ENCODE measurements at regions not wholly inside any gene's neighbourhood (a gene's known extent, or its start where the extent isn't known, plus 50 kb on each side); places are given as distances from the start of the nearest gene placed in this dataset.
A peak's percentile ranks its signal among the peaks of the same experiment; 100 is the strongest.

GRCh38 chr7:36021367-36021766, 131.7 kb upstream of the EEPD1 start:
- no peak overlapping the region for H2BK5ac ChIP-seq (ENCODE audit: low read length)
- H3K9ac ChIP-seq (ENCODE audit: low read depth, low read length, poor library complexity), result no peak overlapping the region
- no peak overlapping the region for H3K4me2 ChIP-seq (ENCODE audit: insufficient read depth, low read length, poor library complexity, severe bottlenecking)
- no peak overlapping the region for H3K4ac ChIP-seq (ENCODE audit: low read length)
- peaks cover 0 to 9% (median 0%) of the 10 kb centered on the region in 3 experiments for H3K27me3 ChIP-seq (ENCODE audit: control insufficient read depth in 3 of 3, insufficient read depth in 3 of 3, low read depth in 1 of 3, low read length in 3 of 3)
- no peak overlapping the region for H3K27ac ChIP-seq (replicated peaks; ENCODE audit: low read length)
- no peaks in the 10 kb centered on the region for H3K36me3 ChIP-seq (replicated peaks in 1 of 2; ENCODE audit: control insufficient read depth in 2 of 2, insufficient read depth in 2 of 2, low read length in 2 of 2)
- no peak for DNase-seq (ENCODE audit: low spot score)
- H4K91ac ChIP-seq (ENCODE audit: low read depth, low read length, poor library complexity), result no peak overlapping the region
- no peaks in the 10 kb centered on the region for H3K79me1 ChIP-seq (ENCODE audit: low read depth, low read length)
- H3K14ac ChIP-seq (ENCODE audit: low read length), result no peak overlapping the region
- no peaks in the 10 kb centered on the region for H3K9me3 ChIP-seq (replicated peaks in 1 of 2; ENCODE audit: control insufficient read depth in 2 of 2, insufficient read depth in 1 of 2, low read depth in 1 of 2, low read length in 2 of 2)
- no peak overlapping the region for H3K18ac ChIP-seq (ENCODE audit: low read length)
- WGBS, 2 donors (ENCODE audit: extremely low coverage in 2 of 2, insufficient read length in 2 of 2, insufficient replicate concordance in 1 of 2), result no CpG with 5 or more reads among the region's 5 CpGs
- no peak overlapping the region for H2BK120ac ChIP-seq (ENCODE audit: low read depth, low read length)
- H2AFZ ChIP-seq (ENCODE audit: low read length), result no peak overlapping the region
- peak overlapping the region; percentile 65 for H2BK12ac ChIP-seq (ENCODE audit: low read length)
- no peak overlapping the region for H4K8ac ChIP-seq (ENCODE audit: low read depth, low read length)
- H2AK5ac ChIP-seq (ENCODE audit: low read depth, low read length), result peak overlapping the region; percentile 36
- no peaks in the 10 kb centered on the region for H3K4me1 ChIP-seq (ENCODE audit: control insufficient read depth in 2 of 2, insufficient read depth in 1 of 2, low read depth in 1 of 2, low read length in 2 of 2)
- no peak overlapping the region for H3K23ac ChIP-seq (ENCODE audit: low read depth, low read length, poor library complexity)
- H2BK15ac ChIP-seq (ENCODE audit: low read length), result no peak overlapping the region
- no peak overlapping the region for H3K4me3 ChIP-seq (ENCODE audit: low read length in 2 of 2)

GRCh38 chr7:36021917-36022550, 131.0 kb upstream of the EEPD1 start:
- no peak overlapping the region for H2AFZ ChIP-seq (ENCODE audit: low read length)
- peak overlapping the region; percentile 61 for H3K18ac ChIP-seq (ENCODE audit: low read length)
- no peak overlapping the region for H3K9ac ChIP-seq (ENCODE audit: low read depth, low read length, poor library complexity)
- no peaks in the 10 kb centered on the region for H3K36me3 ChIP-seq (replicated peaks in 1 of 2; ENCODE audit: control insufficient read depth in 2 of 2, insufficient read depth in 2 of 2, low read length in 2 of 2)
- no peak overlapping the region for H3K4me2 ChIP-seq (ENCODE audit: insufficient read depth, low read length, poor library complexity, severe bottlenecking)
- DNase-seq (ENCODE audit: low spot score), result no peak
- no peaks in the 10 kb centered on the region for H3K79me1 ChIP-seq (ENCODE audit: low read depth, low read length)
- H2AK5ac ChIP-seq (ENCODE audit: low read depth, low read length), result peak overlapping the region; percentile 36
- H2BK5ac ChIP-seq (ENCODE audit: low read length), result no peak overlapping the region
- no peaks in the 10 kb centered on the region for H3K4me1 ChIP-seq (ENCODE audit: control insufficient read depth in 2 of 2, insufficient read depth in 1 of 2, low read depth in 1 of 2, low read length in 2 of 2)
- no peak overlapping the region for H3K14ac ChIP-seq (ENCODE audit: low read length)
- no peak overlapping the region for H3K23ac ChIP-seq (ENCODE audit: low read depth, low read length, poor library complexity)
- H3K27ac ChIP-seq (replicated peaks; ENCODE audit: low read length), result no peak overlapping the region
- peaks cover 0 to 6% (median 0%) of the 10 kb centered on the region in 3 experiments for H3K27me3 ChIP-seq (ENCODE audit: control insufficient read depth in 3 of 3, insufficient read depth in 3 of 3, low read depth in 1 of 3, low read length in 3 of 3)
- H2BK15ac ChIP-seq (ENCODE audit: low read length), result no peak overlapping the region
- H2BK12ac ChIP-seq (ENCODE audit: low read length), result peak overlapping the region; percentile 65
- H3K4me3 ChIP-seq (ENCODE audit: low read length in 2 of 2), result no peak overlapping the region
- H3K9me3 ChIP-seq (replicated peaks in 1 of 2; ENCODE audit: control insufficient read depth in 2 of 2, insufficient read depth in 1 of 2, low read depth in 1 of 2, low read length in 2 of 2), result no peaks in the 10 kb centered on the region
- H2BK120ac ChIP-seq (ENCODE audit: low read depth, low read length), result no peak overlapping the region
- no peak overlapping the region for H3K4ac ChIP-seq (ENCODE audit: low read length)
- H4K91ac ChIP-seq (ENCODE audit: low read depth, low read length, poor library complexity), result no peak overlapping the region
- H4K8ac ChIP-seq (ENCODE audit: low read depth, low read length), result no peak overlapping the region
- WGBS, 2 donors (ENCODE audit: extremely low coverage in 2 of 2, insufficient read length in 2 of 2, insufficient replicate concordance in 1 of 2), result no CpG with 5 or more reads among the region's 11 CpGs

GRCh38 chr7:36023033-36023560, 130.0 kb upstream of the EEPD1 start:
- no peak overlapping the region for H2AFZ ChIP-seq (ENCODE audit: low read length)
- H3K14ac ChIP-seq (ENCODE audit: low read length), result no peak overlapping the region
- H3K4ac ChIP-seq (ENCODE audit: low read length), result no peak overlapping the region
- no peak overlapping the region for H2BK12ac ChIP-seq (ENCODE audit: low read length)
- H3K18ac ChIP-seq (ENCODE audit: low read length), result no peak overlapping the region
- H3K36me3 ChIP-seq (replicated peaks in 1 of 2; ENCODE audit: control insufficient read depth in 2 of 2, insufficient read depth in 2 of 2, low read length in 2 of 2), result no peaks in the 10 kb centered on the region
- H2AK5ac ChIP-seq (ENCODE audit: low read depth, low read length), result no peak overlapping the region
- H3K23ac ChIP-seq (ENCODE audit: low read depth, low read length, poor library complexity), result no peak overlapping the region
- H2BK5ac ChIP-seq (ENCODE audit: low read length), result no peak overlapping the region
- no peaks in the 10 kb centered on the region for H3K79me1 ChIP-seq (ENCODE audit: low read depth, low read length)
- H3K27ac ChIP-seq (replicated peaks; ENCODE audit: low read length), result no peak overlapping the region
- H2BK120ac ChIP-seq (ENCODE audit: low read depth, low read length), result no peak overlapping the region
- peaks cover 0 to 6% (median 0%) of the 10 kb centered on the region in 3 experiments for H3K27me3 ChIP-seq (ENCODE audit: control insufficient read depth in 3 of 3, insufficient read depth in 3 of 3, low read depth in 1 of 3, low read length in 3 of 3)
- no peak overlapping the region for H3K4me3 ChIP-seq (ENCODE audit: low read length in 2 of 2)
- no peak overlapping the region for H4K91ac ChIP-seq (ENCODE audit: low read depth, low read length, poor library complexity)
- H3K4me2 ChIP-seq (ENCODE audit: insufficient read depth, low read length, poor library complexity, severe bottlenecking), result no peak overlapping the region
- H2BK15ac ChIP-seq (ENCODE audit: low read length), result no peak overlapping the region
- no peak for DNase-seq (ENCODE audit: low spot score)
- no peak overlapping the region for H3K9ac ChIP-seq (ENCODE audit: low read depth, low read length, poor library complexity)
- H3K4me1 ChIP-seq (ENCODE audit: control insufficient read depth in 2 of 2, insufficient read depth in 1 of 2, low read depth in 1 of 2, low read length in 2 of 2), result no peaks in the 10 kb centered on the region
- H4K8ac ChIP-seq (ENCODE audit: low read depth, low read length), result no peak overlapping the region
- no peaks in the 10 kb centered on the region for H3K9me3 ChIP-seq (replicated peaks in 1 of 2; ENCODE audit: control insufficient read depth in 2 of 2, insufficient read depth in 1 of 2, low read depth in 1 of 2, low read length in 2 of 2)
- no CpG with 5 or more reads among the region's 2 CpGs for WGBS, 2 donors (ENCODE audit: extremely low coverage in 2 of 2, insufficient read length in 2 of 2, insufficient replicate concordance in 1 of 2)

- Histone ChIP-seq H3K36me3 (replicated peaks in 1 of 2; ENCODE audit: control insufficient read depth in 2 of 2, insufficient read depth in 2 of 2, low read length in 2 of 2) (no peaks in the 10 kb centered on the region), H2AK5ac (ENCODE audit: low read depth, low read length) (no peak overlapping the region), H3K4ac (ENCODE audit: low read length) (no peak overlapping the region), H3K4me1 (ENCODE audit: control insufficient read depth in 2 of 2, insufficient read depth in 1 of 2, low read depth in 1 of 2, low read length in 2 of 2) (no peaks in the 10 kb centered on the region), H2AFZ (ENCODE audit: low read length) (no peak overlapping the region), H3K4me2 (ENCODE audit: insufficient read depth, low read length, poor library complexity, severe bottlenecking) (no peak overlapping the region), H4K91ac (ENCODE audit: low read depth, low read length, poor library complexity) (no peak overlapping the region), H2BK5ac (ENCODE audit: low read length) (no peak overlapping the region), H4K8ac (ENCODE audit: low read depth, low read length) (no peak overlapping the region), H3K4me3 (ENCODE audit: low read length in 2 of 2) (no peak overlapping the region), H3K27ac (replicated peaks; ENCODE audit: low read length) (no peak overlapping the region), H3K9ac (ENCODE audit: low read depth, low read length, poor library complexity) (no peak overlapping the region), H2BK120ac (ENCODE audit: low read depth, low read length) (no peak overlapping the region), H3K9me3 (replicated peaks in 1 of 2; ENCODE audit: control insufficient read depth in 2 of 2, insufficient read depth in 1 of 2, low read depth in 1 of 2, low read length in 2 of 2) (no peaks in the 10 kb centered on the region), H3K14ac (ENCODE audit: low read length) (no peak overlapping the region), H3K23ac (ENCODE audit: low read depth, low read length, poor library complexity) (no peak overlapping the region), H3K79me1 (ENCODE audit: low read depth, low read length) (no peaks in the 10 kb centered on the region), H3K18ac (ENCODE audit: low read length) (no peak overlapping the region), H2BK15ac (ENCODE audit: low read length) (no peak overlapping the region), H3K27me3 (ENCODE audit: control insufficient read depth in 3 of 3, insufficient read depth in 3 of 3, low read depth in 1 of 3, low read length in 3 of 3) (peaks cover 0 to 6% (median 0%) of the 10 kb centered on the region in 3 experiments), H2BK12ac (ENCODE audit: low read length) (no peak overlapping the region)
- no peak for DNase-seq (ENCODE audit: low spot score)
- WGBS, 2 donors (ENCODE audit: extremely low coverage in 2 of 2, insufficient read length in 2 of 2, insufficient replicate concordance in 1 of 2), result no CpG with 5 or more reads among the region's 4 CpGs
These were observed 127.9 kb upstream of the EEPD1 start for GRCh38 chr7:36025190-36025589.
